ENCODE measurements at regions not wholly inside any gene's neighbourhood (a gene's known extent, or its start where the extent isn't known, plus 50 kb on each side); places are given as distances from the start of the nearest gene placed in this dataset.

GRCh38 chr21:43358940-43359822 is 67.8 kb downstream of the SIK1 start:
- no peaks in the 10 kb centered on the region for H3K36me3 ChIP-seq (ENCODE audit: insufficient read depth, low read length, poor library complexity, severe bottlenecking)
- TF ChIP-seq EZH2 (IDR thresholded peaks at IDR 0.05; ENCODE audit: borderline replicate concordance, low read depth, low read length, poor library complexity, severe bottlenecking) (no peak), CTCF (conservative IDR thresholded peaks at IDR 0.05; ENCODE audit: low read depth, low read length) (no peak)
- H3K4me1 ChIP-seq (ENCODE audit: insufficient read depth, low read length, poor library complexity, severe bottlenecking): peaks cover 23% of the 10 kb centered on the region
- no peaks in the 10 kb centered on the region for H3K27me3 ChIP-seq (replicated peaks; ENCODE audit: insufficient read depth, low read depth, low read length, poor library complexity)
- POLR2A ChIA-PET (ENCODE audit: low non-redundant PET): no interaction called here
- no peak for DNase-seq (ENCODE audit: low spot score)
- no peaks in the 10 kb centered on the region for H3K9me3 ChIP-seq (ENCODE audit: low read depth, low read length, poor library complexity, severe bottlenecking)
- BruUV-seq (replicated peaks): no TSS peak
- H3K27ac ChIP-seq (ENCODE audit: low read depth, low read length, poor library complexity, severe bottlenecking): no peak overlapping the region
- intact Hi-C loops (cut with micrococcal nuclease; ENCODE audit: unreplicated experiment): no loop called here
- H3K4me3 ChIP-seq (ENCODE audit: low read depth, low read length, poor library complexity, severe bottlenecking): no peak overlapping the region
- CTCF ChIA-PET: no interaction called here

GRCh38 chr21:43357715-43358430 is 69.1 kb downstream of the SIK1 start:
- CTCF ChIA-PET: interaction anchor here (0.6 kb wide), 1 partner anchor 503 kb away, joined by 4 read pairs; no protein-coding TSS in a partner anchor
- TF ChIP-seq CTCF (conservative IDR thresholded peaks at IDR 0.05; ENCODE audit: low read depth, low read length) (no peak), EZH2 (IDR thresholded peaks at IDR 0.05; ENCODE audit: borderline replicate concordance, low read depth, low read length, poor library complexity, severe bottlenecking) (no peak)
- Histone ChIP-seq H3K27me3 (replicated peaks; ENCODE audit: insufficient read depth, low read depth, low read length, poor library complexity) (no peaks in the 10 kb centered on the region), H3K27ac (ENCODE audit: low read depth, low read length, poor library complexity, severe bottlenecking) (no peak overlapping the region), H3K4me1 (ENCODE audit: insufficient read depth, low read length, poor library complexity, severe bottlenecking) (peaks cover 20% of the 10 kb centered on the region), H3K36me3 (ENCODE audit: insufficient read depth, low read length, poor library complexity, severe bottlenecking) (no peaks in the 10 kb centered on the region), H3K4me3 (ENCODE audit: low read depth, low read length, poor library complexity, severe bottlenecking) (no peak overlapping the region), H3K9me3 (ENCODE audit: low read depth, low read length, poor library complexity, severe bottlenecking) (no peaks in the 10 kb centered on the region)
- no peak for DNase-seq (ENCODE audit: low spot score)
- BruUV-seq (replicated peaks): no TSS peak
- POLR2A ChIA-PET (ENCODE audit: low non-redundant PET): no interaction called here
- intact Hi-C loops (cut with micrococcal nuclease; ENCODE audit: unreplicated experiment): no loop called here

- Histone ChIP-seq H3K4me1 (ENCODE audit: insufficient read depth, low read length, poor library complexity, severe bottlenecking) (peaks cover 6% of the 10 kb centered on the region), H3K36me3 (ENCODE audit: insufficient read depth, low read length, poor library complexity, severe bottlenecking) (no peaks in the 10 kb centered on the region), H3K9me3 (ENCODE audit: low read depth, low read length, poor library complexity, severe bottlenecking) (no peaks in the 10 kb centered on the region), H3K4me3 (ENCODE audit: low read depth, low read length, poor library complexity, severe bottlenecking) (no peak overlapping the region), H3K27me3 (replicated peaks; ENCODE audit: insufficient read depth, low read depth, low read length, poor library complexity) (no peaks in the 10 kb centered on the region), H3K27ac (ENCODE audit: low read depth, low read length, poor library complexity, severe bottlenecking) (no peak overlapping the region)
- DNase-seq (ENCODE audit: low spot score): no peak
- intact Hi-C loops (cut with micrococcal nuclease; ENCODE audit: unreplicated experiment): no loop called here
- CTCF ChIA-PET: no interaction called here
- TF ChIP-seq CTCF (conservative IDR thresholded peaks at IDR 0.05; ENCODE audit: low read depth, low read length) (no peak), EZH2 (IDR thresholded peaks at IDR 0.05; ENCODE audit: borderline replicate concordance, low read depth, low read length, poor library complexity, severe bottlenecking) (no peak)
- no TSS peak for BruUV-seq (replicated peaks)
- POLR2A ChIA-PET (ENCODE audit: low non-redundant PET): no interaction called here
Measured at GRCh38 chr21:43355925-43356289, 71.0 kb downstream of the SIK1 start.

Measured in A673 (cell line).